Breast epithelium (tissue), 3 donors: ENCODE measurements at regions not wholly inside any gene's neighbourhood (a gene's known extent, or its start where the extent isn't known, plus 50 kb on each side); places are given as distances from the start of the nearest gene placed in this dataset.

Experiments
- CTCF ChIP-seq, 3 donors: fragments of 450-650 bp; IDR thresholded peaks; one replicate each; pipeline ENCODE4 v1.5.1; 2016 to 2017; ENCODE audit warnings: antibody characterized with exemption in 3 of 3, mild to moderate bottlenecking in 3 of 3, moderate library complexity in 3 of 3
- POLR2A ChIP-seq: fragments of 450-650 bp; IDR thresholded peaks from one replicate; pipeline ENCODE4 v1.6.1; 2016; ENCODE audit warnings: antibody characterized with exemption, mild to moderate bottlenecking, moderate library complexity

- no peak for TF ChIP-seq POLR2A
- no peak for TF ChIP-seq CTCF (IDR thresholded peaks at IDR 0.05)
These were observed 794.6 kb upstream of the LRRN3 start for GRCh38 chr7:110296321-110296720.
